GM12878 (cell line): ENCODE measurements at regions not wholly inside any gene's neighbourhood (a gene's known extent, or its start where the extent isn't known, plus 50 kb on each side); places are given as distances from the start of the nearest gene placed in this dataset.

Source experiments
- ATAC-seq: fragments of 200-7000 bp; cut with Tn5 transposase; 3 replicates; pipeline ENCODE4 v1.9.1; 2020; ENCODE audit warnings: mild to moderate bottlenecking, moderate library complexity
- BruUV-seq: library from RNA; stranded (reverse); fragments of 400-500 nt; replicated peaks from 2 replicates; lab custom pipeline; 2021; lab: Mats Ljungman, UMichigan
- CTCF ChIA-PET: fragments of 300-600 bp; sonication (Branson Sonifier 250); formaldehyde crosslinking; extraction: SDS; loops from one replicate; lab custom pipeline; 2021; ENCODE audit warnings: inconsistent platforms; lab: Yijun Ruan, JAX
- POLR2A ChIA-PET: fragments of 350-600 bp; formaldehyde crosslinking; extraction: SDS; loops from one replicate; lab custom pipeline; 2021; ENCODE audit warnings: inconsistent platforms; lab: Charles Lee
- RAD21 ChIA-PET: fragments of 300-600 bp; sonication (Branson Sonifier 250); formaldehyde crosslinking; loops from one replicate; lab custom pipeline; 2023; ENCODE audit warnings: antibody characterized with exemption; ENCODE audit not compliant: unreplicated experiment; lab: Charles Lee
- SMC1A ChIA-PET: fragments of 300-600 bp; sonication (Branson Sonifier 250); formaldehyde crosslinking; loops from one replicate; lab custom pipeline; 2023; ENCODE audit not compliant: unreplicated experiment, uncharacterized antibody; lab: Charles Lee
- DNase-seq: peaks from one replicate; pipeline ENCODE4 v3.0.0-alpha.2; 2011; ENCODE audit warnings: low read depth, low spot score
- FAIRE-seq: peaks from 3 replicates; lab custom pipeline; 2011; peaks lifted over from hg19 to GRCh38; lab: Jason Lieb, UNC
- H2AFZ ChIP-seq: 2 replicates; pipeline ENCODE4 v1.6.0; 2011; ENCODE audit warnings: low read depth, low read length, control low read depth; ENCODE audit not compliant: control insufficient read depth
- H3K27ac ChIP-seq: 2 replicates; pipeline ENCODE4 v1.5.1; 2011; ENCODE audit warnings: control low read depth; ENCODE audit not compliant: control insufficient read depth, insufficient read depth
- H3K27me3 ChIP-seq, 2 experiments: replicated peaks in 1 of 2; 2 replicates each; pipeline versions ENCODE4 v1.6.0 to v1.6.1; 2011; ENCODE audit warnings: low read length in 1 of 2; ENCODE audit not compliant: control insufficient read depth in 2 of 2, insufficient read depth in 2 of 2
- H3K36me3 ChIP-seq, 2 experiments: 2 replicates each; pipeline ENCODE4 v1.5.1; 2011; ENCODE audit warnings: low read length in 1 of 2; ENCODE audit not compliant: control insufficient read depth in 2 of 2, insufficient read depth in 2 of 2
- H3K4me1 ChIP-seq: 2 replicates; pipeline ENCODE4 v1.6.1; 2011; ENCODE audit warnings: mild to moderate bottlenecking, low read length, moderate library complexity, mixed read lengths; ENCODE audit not compliant: control insufficient read depth, insufficient read depth
- H3K4me2 ChIP-seq: 2 replicates; pipeline ENCODE4 v1.6.0; 2011; ENCODE audit warnings: control low read depth; ENCODE audit not compliant: control insufficient read depth, insufficient read depth
- H3K4me3 ChIP-seq: fragments of 200-600 bp; sonication (generic); 2 replicates; pipeline ENCODE4 v1.5.1; 2016
- H3K79me2 ChIP-seq: 2 replicates; pipeline ENCODE4 v1.6.0; 2011; ENCODE audit warnings: low read length; ENCODE audit not compliant: control insufficient read depth, insufficient read depth
- H3K9ac ChIP-seq: 2 replicates; pipeline ENCODE4 v1.8.0; 2011; ENCODE audit warnings: low read length, control low read depth, mixed read lengths; ENCODE audit not compliant: control insufficient read depth, insufficient read depth
- H3K9me3 ChIP-seq: replicated peaks from 3 replicates; pipeline ENCODE4 v1.5.1; 2011; ENCODE audit warnings: mild to moderate bottlenecking, low read length; ENCODE audit not compliant: control insufficient read depth, insufficient read depth
- H4K20me1 ChIP-seq: 2 replicates; pipeline ENCODE4 v1.6.0; 2011; ENCODE audit not compliant: control insufficient read depth, insufficient read depth
- BCL11A ChIP-seq: IDR thresholded peaks from 2 replicates; pipeline ENCODE4 v1.6.1; 2011; ENCODE audit warnings: low read depth, low read length
- BHLHE40 ChIP-seq, 2 experiments: fragments of 450-650 bp in 1 of 2; IDR thresholded peaks; 2 replicates each; pipeline ENCODE4 v1.6.1; 2011 to 2017; ENCODE audit warnings: low read depth in 2 of 2, borderline replicate concordance in 1 of 2, improper control_type of control experiment in 1 of 2, low read length in 1 of 2, mild to moderate bottlenecking in 1 of 2
- CBFB ChIP-seq: IDR thresholded peaks from 2 replicates; pipeline ENCODE4 v1.6.1; 2016; ENCODE audit warnings: antibody characterized with exemption, low read depth
- DPF2 ChIP-seq: fragments of 450-650 bp; IDR thresholded peaks from 2 replicates; pipeline ENCODE4 v1.6.1; 2017; ENCODE audit warnings: mild to moderate bottlenecking
- EED ChIP-seq: sonication (generic); IDR thresholded peaks from 2 replicates; pipeline ENCODE4 v1.6.1; 2016; ENCODE audit warnings: antibody characterized with exemption, low read depth
- EGR1 ChIP-seq, 2 experiments: IDR thresholded peaks; 1 replicate in 1 of 2; 2 replicates in 1 of 2; pipeline ENCODE4 v1.6.1; 2011 to 2012; ENCODE audit warnings: low read depth in 2 of 2, low read length in 2 of 2, borderline replicate concordance in 1 of 2, mild to moderate bottlenecking in 1 of 2, moderate library complexity in 1 of 2
- HDAC6 ChIP-seq: fragments of 200-600 bp; sonication (generic); IDR thresholded peaks from one replicate; pipeline ENCODE4 v1.8.0; 2017; ENCODE audit warnings: antibody characterized with exemption; ENCODE audit not compliant: unreplicated experiment
- NFYA ChIP-seq: IDR thresholded peaks from 2 replicates; pipeline ENCODE4 v1.6.1; 2011; ENCODE audit warnings: low read depth, mild to moderate bottlenecking, low read length, improper control_type of control experiment, borderline replicate concordance
- NRF1 ChIP-seq: conservative IDR thresholded peaks from 2 replicates; pipeline ENCODE4 v1.6.1; 2011; ENCODE audit warnings: mild to moderate bottlenecking, low read depth, low read length, improper control_type of control experiment
- SMAD1 ChIP-seq: fragments of 450-650 bp; IDR thresholded peaks from 2 replicates; pipeline ENCODE4 v1.6.1; 2018; ENCODE audit warnings: mild to moderate bottlenecking, low read depth; ENCODE audit not compliant: partially characterized antibody
- SMAD5 ChIP-seq: IDR thresholded peaks from 2 replicates; pipeline ENCODE4 v1.6.1; 2016; ENCODE audit warnings: antibody characterized with exemption, low read depth
- YY1 ChIP-seq: IDR thresholded peaks from 2 replicates; pipeline ENCODE4 v1.6.1; 2011; ENCODE audit warnings: low read depth, mild to moderate bottlenecking, low read length
- ZNF207 ChIP-seq: fragments of 450-650 bp; IDR thresholded peaks from 2 replicates; pipeline ENCODE4 v1.6.1; 2014; ENCODE audit warnings: antibody characterized with exemption, mild to moderate bottlenecking, borderline replicate concordance
- WGBS: methylation state at CpG from one replicate; pipeline ENCODE4 v1.1.6; 2016; ENCODE audit warnings: low lambda C conversion rate; ENCODE audit not compliant: insufficient replicate concordance, insufficient coverage; ENCODE audit errors: missing lambda C conversion rate; 5-methylcytosine and 5-hydroxymethylcytosine counted together
- in situ Hi-C: fragments of 300-500 bp; cut with MboI; formaldehyde crosslinking; loops from 9 replicates; pipeline ENCODE4 v1.14.3; 2018; ENCODE audit warnings: mixed read lengths
- intact Hi-C: fragments of 100-400 bp; cut with micrococcal nuclease; formaldehyde crosslinking; loops from one replicate; pipeline ENCODE4 v1.14.2; 2022; ENCODE audit not compliant: unreplicated experiment
- TF ChIP-seq, protein P1 (sequence below): IDR thresholded peaks from 2 replicates; pipeline ENCODE4 v1.6.1; 2011; ENCODE audit warnings: mild to moderate bottlenecking, low read depth, low read length, moderate library complexity; ENCODE audit not compliant: insufficient replicate concordance
- TF ChIP-seq, protein P2 (sequence below): fragments of 450-650 bp; IDR thresholded peaks from 2 replicates; pipeline ENCODE4 v1.6.1; 2017; ENCODE audit warnings: mild to moderate bottlenecking, moderate library complexity
- TF ChIP-seq, protein P3 (sequence below): fragments of 450-650 bp; conservative IDR thresholded peaks from 2 replicates; pipeline ENCODE4 v1.6.1; 2017; ENCODE audit warnings: mild to moderate bottlenecking, moderate library complexity
- TF ChIP-seq, protein P4 (sequence below): IDR thresholded peaks from 2 replicates; pipeline ENCODE4 v1.6.1; 2012; ENCODE audit warnings: low read length, inconsistent platforms

DNA sequence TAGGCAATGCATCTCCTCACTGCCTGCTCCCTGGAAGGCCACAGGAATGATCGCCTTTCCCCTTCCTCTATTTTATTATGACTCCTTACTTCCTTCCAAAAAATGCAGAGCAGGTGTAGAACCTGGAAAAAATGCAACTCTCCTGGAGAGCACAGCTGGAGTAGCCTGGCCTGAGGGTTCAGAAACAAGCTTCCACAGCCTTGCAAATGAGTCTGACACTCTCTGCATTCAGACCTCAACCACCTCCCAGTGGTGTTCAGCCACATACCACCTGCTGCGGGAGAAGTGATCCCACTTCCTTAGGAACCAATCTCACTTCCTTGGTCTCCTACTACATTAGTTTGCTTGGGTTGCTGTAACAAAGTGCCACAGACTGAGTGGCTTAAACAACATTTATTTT lies 368.1 kb upstream of the NOCT start:
- in situ Hi-C loops = no loop called here
- TF ChIP-seq EGR1 (IDR thresholded peaks at IDR 0.05; ENCODE audit: borderline replicate concordance in 1 of 2, low read depth in 2 of 2, low read length in 2 of 2) (no peak), EED (no peak), YY1 (no peak), SMAD5 (no peak), ZNF207 (no peak), NRF1 (no peak), CBFB (no peak), NFYA (no peak), BCL11A (no peak), BHLHE40 (IDR thresholded peaks at IDR 0.05; ENCODE audit: borderline replicate concordance in 1 of 2, low read depth in 2 of 2, low read length in 1 of 2) (no peak), DPF2 (no peak), HDAC6 (no peak), SMAD1 (no peak)
- TF ChIP-seq, protein P1, sequence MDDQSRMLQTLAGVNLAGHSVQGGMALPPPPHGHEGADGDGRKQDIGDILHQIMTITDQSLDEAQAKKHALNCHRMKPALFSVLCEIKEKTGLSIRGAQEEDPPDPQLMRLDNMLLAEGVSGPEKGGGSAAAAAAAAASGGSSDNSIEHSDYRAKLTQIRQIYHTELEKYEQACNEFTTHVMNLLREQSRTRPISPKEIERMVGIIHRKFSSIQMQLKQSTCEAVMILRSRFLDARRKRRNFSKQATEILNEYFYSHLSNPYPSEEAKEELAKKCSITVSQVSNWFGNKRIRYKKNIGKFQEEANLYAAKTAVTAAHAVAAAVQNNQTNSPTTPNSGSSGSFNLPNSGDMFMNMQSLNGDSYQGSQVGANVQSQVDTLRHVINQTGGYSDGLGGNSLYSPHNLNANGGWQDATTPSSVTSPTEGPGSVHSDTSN = no peak
- TF ChIP-seq, protein P2, sequence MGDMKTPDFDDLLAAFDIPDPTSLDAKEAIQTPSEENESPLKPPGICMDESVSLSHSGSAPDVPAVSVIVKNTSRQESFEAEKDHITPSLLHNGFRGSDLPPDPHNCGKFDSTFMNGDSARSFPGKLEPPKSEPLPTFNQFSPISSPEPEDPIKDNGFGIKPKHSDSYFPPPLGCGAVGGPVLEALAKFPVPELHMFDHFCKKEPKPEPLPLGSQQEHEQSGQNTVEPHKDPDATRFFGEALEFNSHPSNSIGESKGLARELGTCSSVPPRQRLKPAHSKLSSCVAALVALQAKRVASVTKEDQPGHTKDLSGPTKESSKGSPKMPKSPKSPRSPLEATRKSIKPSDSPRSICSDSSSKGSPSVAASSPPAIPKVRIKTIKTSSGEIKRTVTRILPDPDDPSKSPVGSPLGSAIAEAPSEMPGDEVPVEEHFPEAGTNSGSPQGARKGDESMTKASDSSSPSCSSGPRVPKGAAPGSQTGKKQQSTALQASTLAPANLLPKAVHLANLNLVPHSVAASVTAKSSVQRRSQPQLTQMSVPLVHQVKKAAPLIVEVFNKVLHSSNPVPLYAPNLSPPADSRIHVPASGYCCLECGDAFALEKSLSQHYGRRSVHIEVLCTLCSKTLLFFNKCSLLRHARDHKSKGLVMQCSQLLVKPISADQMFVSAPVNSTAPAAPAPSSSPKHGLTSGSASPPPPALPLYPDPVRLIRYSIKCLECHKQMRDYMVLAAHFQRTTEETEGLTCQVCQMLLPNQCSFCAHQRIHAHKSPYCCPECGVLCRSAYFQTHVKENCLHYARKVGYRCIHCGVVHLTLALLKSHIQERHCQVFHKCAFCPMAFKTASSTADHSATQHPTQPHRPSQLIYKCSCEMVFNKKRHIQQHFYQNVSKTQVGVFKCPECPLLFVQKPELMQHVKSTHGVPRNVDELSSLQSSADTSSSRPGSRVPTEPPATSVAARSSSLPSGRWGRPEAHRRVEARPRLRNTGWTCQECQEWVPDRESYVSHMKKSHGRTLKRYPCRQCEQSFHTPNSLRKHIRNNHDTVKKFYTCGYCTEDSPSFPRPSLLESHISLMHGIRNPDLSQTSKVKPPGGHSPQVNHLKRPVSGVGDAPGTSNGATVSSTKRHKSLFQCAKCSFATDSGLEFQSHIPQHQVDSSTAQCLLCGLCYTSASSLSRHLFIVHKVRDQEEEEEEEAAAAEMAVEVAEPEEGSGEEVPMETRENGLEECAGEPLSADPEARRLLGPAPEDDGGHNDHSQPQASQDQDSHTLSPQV = no peak
- TF ChIP-seq, protein P3, sequence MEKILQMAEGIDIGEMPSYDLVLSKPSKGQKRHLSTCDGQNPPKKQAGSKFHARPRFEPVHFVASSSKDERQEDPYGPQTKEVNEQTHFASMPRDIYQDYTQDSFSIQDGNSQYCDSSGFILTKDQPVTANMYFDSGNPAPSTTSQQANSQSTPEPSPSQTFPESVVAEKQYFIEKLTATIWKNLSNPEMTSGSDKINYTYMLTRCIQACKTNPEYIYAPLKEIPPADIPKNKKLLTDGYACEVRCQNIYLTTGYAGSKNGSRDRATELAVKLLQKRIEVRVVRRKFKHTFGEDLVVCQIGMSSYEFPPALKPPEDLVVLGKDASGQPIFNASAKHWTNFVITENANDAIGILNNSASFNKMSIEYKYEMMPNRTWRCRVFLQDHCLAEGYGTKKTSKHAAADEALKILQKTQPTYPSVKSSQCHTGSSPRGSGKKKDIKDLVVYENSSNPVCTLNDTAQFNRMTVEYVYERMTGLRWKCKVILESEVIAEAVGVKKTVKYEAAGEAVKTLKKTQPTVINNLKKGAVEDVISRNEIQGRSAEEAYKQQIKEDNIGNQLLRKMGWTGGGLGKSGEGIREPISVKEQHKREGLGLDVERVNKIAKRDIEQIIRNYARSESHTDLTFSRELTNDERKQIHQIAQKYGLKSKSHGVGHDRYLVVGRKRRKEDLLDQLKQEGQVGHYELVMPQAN = no peak
- TF ChIP-seq, protein P4, sequence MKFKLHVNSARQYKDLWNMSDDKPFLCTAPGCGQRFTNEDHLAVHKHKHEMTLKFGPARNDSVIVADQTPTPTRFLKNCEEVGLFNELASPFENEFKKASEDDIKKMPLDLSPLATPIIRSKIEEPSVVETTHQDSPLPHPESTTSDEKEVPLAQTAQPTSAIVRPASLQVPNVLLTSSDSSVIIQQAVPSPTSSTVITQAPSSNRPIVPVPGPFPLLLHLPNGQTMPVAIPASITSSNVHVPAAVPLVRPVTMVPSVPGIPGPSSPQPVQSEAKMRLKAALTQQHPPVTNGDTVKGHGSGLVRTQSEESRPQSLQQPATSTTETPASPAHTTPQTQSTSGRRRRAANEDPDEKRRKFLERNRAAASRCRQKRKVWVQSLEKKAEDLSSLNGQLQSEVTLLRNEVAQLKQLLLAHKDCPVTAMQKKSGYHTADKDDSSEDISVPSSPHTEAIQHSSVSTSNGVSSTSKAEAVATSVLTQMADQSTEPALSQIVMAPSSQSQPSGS = no peak
- H3K79me2 ChIP-seq = no peaks in the 10 kb centered on the region
- no peaks in the 10 kb centered on the region for H3K9me3 ChIP-seq
- H3K36me3 ChIP-seq = no peaks in the 10 kb centered on the region
- intact Hi-C loops = no loop called here
- H4K20me1 ChIP-seq = no peaks in the 10 kb centered on the region
- BruUV-seq = no TSS peak
- ChIA-PET RAD21 (interaction anchor here (2.1 kb wide), 1 partner anchor 26 kb away, joined by 9 read pairs; no protein-coding TSS in a partner anchor), POLR2A (no interaction called here), SMC1A (interaction anchor here (0.9 to 2.4 kb wide), 4 partner anchors 12 to 31 kb away, joined by 3 to 11 read pairs (median 8); no protein-coding TSS in a partner anchor), CTCF (interaction anchor here (1.0 to 1.5 kb wide), 5 partner anchors 8 to 611 kb away, joined by 3 to 4 read pairs (median 3); no protein-coding TSS in a partner anchor)
- no peak for ATAC-seq
- H3K4me2 ChIP-seq = no peak overlapping the region
- no peaks in the 10 kb centered on the region for H3K4me1 ChIP-seq
- DNase-seq = no peak
- no peak overlapping the region for H3K27ac ChIP-seq
- no peak overlapping the region for H3K9ac ChIP-seq
- H3K4me3 ChIP-seq = no peak overlapping the region
- WGBS = 0% methylated on average over 1 of the region's 2 CpGs
- no peaks in the 10 kb centered on the region for H3K27me3 ChIP-seq
- H2AFZ ChIP-seq = no peak overlapping the region
- no peak for FAIRE-seq
